Islet of Langerhans (tissue), 1 donor: ENCODE measurements at regions not wholly inside any gene's neighbourhood (a gene's known extent, or its start where the extent isn't known, plus 50 kb on each side); places are given as distances from the start of the nearest gene placed in this dataset.
A peak's percentile ranks its signal among the peaks of the same experiment; 100 is the strongest.
"Not testable (repeated sequence)": the region's sequence is repeated elsewhere in the genome, so short reads cannot be mapped to it uniquely, and the experiment has no call there.

Experiments
- FAIRE-seq: peaks from one replicate; lab custom pipeline; 2011; peaks lifted over from hg19 to GRCh38; lab: Jason Lieb, UNC

- FAIRE-seq: no peak
Measured at GRCh38 chr10:52541006-52541473, 227.0 kb downstream of the DKK1 start.

DNA sequence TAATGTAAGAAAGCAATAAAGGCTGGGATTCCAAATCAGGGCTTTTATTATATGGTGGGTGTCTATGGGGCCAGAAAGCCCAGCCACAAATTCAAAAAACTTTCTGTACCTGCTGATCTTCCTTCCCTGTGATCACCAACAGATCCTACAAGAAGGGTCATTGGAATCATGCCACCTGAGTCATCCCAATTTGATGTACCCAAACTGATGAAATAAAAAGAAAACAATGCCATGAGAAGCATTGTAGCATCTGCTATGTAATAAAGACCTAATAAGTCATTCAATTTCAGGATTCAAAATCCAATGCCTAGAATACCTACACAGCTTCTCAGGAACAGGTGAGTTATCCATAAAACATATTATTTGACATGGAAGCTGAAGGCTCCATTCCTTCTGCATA lies 228.8 kb downstream of the DKK1 start:
- no peak for FAIRE-seq

GRCh38 chr10:52551046-52551445 lies 221.5 kb downstream of the MBL2 start:
- no peak for FAIRE-seq

DNA sequence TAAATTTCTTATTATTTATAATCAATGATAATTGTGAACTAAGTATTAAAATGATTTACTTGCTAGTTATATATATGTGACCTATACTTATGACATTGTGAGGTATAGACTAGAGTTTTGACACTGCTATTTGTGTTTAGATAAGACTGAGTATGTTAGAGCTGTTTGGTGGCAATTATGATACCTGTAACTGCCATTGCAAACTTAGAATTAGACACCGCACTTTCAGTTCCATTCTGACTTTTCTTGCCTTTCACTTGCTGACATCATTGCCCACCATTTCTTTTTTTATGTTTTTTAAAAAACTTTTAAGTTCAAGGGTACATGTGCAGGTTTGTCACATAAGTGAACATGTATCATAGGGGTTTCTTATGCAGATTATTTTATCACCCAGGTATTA lies 214.5 kb downstream of the MBL2 start:
- no peak for FAIRE-seq

DNA sequence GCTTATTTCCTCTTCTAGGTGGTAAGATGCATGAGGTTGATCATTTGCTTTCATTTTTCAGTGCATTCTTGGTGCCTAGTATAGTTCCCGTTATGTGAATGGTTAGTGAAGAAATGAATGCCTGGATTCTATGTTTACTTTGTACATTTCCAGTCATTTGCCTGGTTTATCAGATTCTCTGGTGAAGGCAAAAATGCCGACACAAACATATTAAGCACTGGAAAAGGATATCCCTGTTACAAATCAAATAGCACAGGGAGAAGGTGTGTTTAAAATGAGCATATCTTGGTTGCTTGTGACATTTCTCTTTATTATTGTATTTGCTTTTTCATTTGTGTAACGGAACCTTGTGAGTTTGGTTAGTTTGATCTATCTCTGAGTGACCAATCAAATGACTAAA lies 211.3 kb downstream of the MBL2 start:
- no peak for FAIRE-seq

DNA sequence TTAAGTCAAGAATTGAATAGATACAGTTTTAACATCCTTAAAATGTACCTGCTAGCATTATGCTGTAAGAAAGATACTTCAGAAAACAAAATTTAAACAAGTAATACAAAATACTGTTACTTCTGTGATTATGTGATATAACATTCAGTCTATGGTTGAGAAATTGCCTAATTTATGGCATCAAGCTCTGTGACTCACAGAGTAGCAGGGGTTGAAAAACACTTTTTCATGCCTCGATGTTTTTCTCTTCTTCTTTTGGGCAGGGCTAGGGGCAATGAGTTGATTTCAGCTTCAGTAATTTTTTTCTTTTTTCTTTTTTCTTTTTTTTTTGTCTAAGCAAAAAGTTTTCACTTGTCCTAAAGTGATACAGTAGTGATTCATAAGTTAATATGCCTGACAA lies 209.2 kb downstream of the MBL2 start:
- no peak for FAIRE-seq

DNA sequence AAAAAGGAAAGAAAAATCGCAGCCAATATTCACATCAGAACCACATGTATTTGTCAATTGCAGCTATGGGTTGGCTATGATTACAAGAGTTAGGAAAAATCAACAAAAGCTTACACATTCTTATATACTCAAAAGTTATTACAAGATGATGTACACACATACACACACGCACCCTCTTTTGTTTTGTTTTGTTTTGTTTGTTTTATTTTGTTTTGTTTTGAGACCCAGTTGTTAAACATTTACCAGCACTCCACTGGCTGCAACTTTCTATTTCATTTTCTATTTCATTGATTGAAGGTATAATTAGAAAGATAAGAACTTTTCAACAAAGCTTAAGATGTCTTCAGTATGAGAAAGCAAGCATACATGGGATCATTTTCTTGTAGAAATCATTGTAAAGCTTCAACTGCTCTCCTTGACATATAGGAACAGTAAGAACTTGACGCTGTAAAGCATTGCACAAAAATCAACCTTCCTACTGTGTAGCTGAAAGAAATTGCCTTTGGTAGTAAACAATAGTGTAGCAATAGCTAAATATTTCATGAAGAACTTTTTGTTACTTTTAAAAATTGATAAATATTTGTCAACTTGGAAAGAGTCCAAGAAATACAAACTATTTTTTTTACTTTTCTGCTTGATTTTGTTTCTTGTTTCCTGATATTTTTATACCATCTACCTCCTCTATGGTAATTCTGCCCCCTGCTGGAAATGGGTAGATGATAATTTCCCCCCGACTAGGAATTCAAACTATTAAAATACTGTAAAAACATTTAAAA lies 205.9 kb downstream of the MBL2 start:
- peak; percentile 45 for FAIRE-seq

- no peak for FAIRE-seq
Measured at GRCh38 chr10:52567247-52567580, 205.4 kb downstream of the MBL2 start.

- FAIRE-seq: no peak
Measured at GRCh38 chr10:52568309-52568708, 204.3 kb downstream of the MBL2 start.

DNA sequence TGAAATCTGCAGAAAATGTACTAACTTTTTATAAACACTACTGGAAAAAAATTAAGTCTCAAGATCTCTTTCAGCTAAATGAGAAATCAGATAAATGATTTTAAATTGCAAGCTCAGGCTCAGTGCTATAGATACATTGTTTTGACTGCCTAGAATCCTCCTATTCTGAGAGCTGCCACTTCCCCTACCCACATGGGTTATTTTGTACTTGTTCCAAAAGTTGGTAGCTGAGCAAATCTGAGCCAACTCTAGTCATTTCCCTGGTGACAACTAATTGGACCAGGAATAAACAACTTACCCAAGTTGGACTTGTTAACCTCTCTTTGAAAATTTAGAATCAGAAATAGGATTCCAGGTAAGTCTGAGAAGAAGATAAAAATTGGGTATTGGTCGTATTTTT lies 202.1 kb downstream of the MBL2 start:
- FAIRE-seq: no peak

GRCh38 chr10:52571018-52571417 lies 201.6 kb downstream of the MBL2 start:
- no peak for FAIRE-seq

DNA sequence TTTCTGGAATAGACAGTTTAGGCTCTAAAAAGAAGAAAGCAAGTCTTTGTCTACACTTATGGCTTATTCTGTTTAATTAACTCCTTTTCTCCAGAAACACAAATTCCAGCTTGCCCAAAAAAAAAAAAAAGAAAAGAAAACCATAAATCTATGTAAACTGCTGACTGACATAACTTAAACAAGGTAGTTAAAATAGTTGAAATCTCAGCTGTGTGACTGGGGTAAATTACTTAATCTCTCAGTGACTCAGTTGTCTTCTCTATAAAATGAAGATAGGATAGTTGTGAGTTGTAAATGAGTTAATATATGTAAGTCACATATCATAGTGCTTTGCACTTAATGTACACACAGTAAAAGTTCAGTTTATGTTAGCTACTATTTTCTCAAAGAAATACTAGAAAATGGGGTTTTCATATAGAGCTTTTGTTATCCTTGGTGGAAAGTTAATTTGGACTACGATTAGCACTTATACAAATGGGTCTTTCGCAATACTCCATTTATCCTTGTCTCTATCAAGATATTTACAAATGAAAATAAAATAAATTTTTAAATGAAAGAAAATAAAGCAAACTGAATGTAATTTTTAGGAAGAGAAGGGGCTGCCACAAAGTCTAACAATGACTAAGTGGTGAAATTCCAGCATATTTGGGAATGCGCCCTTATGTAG lies 200.9 kb downstream of the MBL2 start:
- FAIRE-seq: no peak

GRCh38 chr10:52573347-52573746 lies 199.2 kb downstream of the MBL2 start:
- FAIRE-seq: no peak

- FAIRE-seq: no peak
Measured at GRCh38 chr10:52574697-52575096, 197.9 kb downstream of the MBL2 start.

DNA sequence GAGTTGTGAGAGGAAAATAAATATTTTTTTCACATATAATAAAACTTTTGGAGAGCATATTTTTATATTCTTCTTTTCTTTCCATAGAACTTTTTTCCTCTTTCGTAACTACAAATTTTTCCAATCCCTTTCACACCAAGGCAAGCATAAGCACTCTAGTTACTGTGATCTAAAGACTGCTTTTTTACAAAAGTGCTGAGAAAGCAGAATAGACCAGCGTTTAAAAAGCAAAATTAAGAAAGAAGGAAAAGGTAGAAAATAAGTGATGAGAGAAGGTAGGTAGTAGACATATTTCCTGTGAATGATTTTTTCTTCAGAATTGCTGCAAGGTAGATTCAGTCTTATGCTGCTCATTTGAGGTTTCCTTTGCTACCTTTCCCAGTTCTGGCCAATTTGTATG lies 195.5 kb downstream of the MBL2 start:
- no peak for FAIRE-seq

DNA sequence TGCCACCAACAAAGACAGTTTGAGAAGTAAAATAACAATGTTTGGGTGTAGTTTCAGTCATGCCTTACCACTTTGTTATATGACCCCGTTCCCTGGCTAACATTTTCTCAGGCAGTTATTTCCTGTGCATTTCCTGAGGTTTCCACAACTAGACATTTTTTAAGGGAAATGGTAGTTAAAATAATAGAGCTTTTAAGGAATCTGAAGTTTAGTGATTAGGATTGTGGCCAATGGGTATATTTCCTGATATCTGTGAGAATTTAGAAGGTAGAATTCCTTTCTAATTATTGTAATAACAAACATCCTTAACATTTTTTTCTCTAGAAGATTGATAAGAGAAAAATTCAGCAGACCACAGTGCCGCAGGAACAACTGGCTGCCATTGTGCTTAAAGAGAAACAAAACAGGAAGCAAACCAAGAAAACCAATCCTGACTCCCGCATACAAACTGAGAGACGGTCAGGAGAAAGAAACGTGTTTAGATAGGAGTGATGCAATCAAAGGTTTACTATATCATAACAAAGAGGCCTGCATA lies 193.6 kb downstream of the MBL2 start:
- no peak for FAIRE-seq

DNA sequence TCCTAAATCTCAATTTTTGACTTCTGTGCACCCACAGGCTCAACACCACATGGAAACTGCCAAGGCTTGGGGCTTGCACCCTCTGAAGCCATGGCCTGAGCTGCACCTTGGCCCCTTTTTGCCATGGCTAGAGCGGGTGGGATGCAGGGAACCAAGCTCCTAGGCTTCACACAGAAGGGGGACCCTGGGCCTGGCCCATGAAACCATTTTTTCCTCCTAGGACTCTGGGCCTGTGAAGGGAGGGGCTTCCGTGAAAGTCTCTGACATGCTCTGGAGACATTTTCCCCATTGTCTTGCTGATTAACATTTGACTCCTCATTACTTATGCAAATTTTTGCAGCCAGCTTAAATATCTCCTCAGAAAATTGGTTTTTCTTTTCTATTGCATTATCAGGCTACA lies 190.9 kb downstream of the MBL2 start:
- FAIRE-seq: not testable (repeated sequence)

DNA sequence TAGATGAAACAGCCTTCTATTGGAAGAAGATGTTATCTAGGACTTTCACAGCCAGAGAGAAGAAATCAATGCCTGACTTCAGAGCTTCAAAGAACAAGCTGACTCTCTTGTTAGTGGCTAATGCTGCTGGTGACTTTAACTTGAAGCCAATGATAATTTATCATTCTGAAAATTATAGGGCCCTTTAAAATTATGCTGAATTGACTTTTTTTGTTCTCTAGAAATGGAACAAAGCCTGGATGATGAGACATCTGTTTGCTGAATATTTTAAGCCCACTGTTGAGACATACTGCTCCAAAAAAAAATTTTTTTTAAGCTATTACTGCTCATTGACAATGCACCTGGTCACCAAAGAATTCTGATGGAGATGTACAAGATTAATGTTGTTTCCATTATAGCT lies 189.2 kb downstream of the MBL2 start:
- FAIRE-seq: no peak

GRCh38 chr10:52586710-52587109 lies 185.9 kb downstream of the MBL2 start:
- no peak for FAIRE-seq

DNA sequence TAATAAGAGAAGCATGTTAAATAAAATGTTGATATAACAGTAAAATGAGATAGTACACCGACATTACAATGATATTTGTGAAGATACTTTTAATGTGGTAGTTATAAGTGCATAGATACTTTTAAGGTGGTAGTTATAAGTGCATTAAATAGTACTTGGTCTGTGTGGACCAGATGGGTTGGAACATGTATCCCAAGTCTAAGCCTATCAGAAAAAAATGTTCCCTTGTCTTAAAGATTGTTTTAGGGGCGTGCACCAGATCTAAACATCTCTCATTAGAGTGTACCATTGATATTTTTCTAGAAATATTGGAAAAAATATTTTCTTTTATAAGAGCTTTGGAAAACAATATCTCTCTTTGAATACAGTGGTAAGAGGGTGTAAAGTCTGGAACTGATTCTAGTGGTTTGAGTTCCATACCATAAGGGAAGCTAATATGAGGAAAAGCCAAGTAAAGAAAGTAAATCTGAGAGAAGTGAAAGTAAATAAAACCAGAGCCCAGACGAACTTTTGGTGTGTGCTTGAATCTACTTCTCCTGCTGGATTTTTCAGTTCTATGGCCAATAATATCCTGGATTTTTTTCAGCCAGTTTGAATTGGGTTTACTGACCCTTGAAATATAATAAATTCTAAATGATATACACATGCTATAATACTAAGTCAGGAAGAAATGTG lies 175.3 kb downstream of the MBL2 start:
- no peak for FAIRE-seq

GRCh38 chr10:52598936-52599335 lies 173.6 kb downstream of the MBL2 start:
- no peak for FAIRE-seq

GRCh38 chr10:52599551-52600200 lies 172.9 kb downstream of the MBL2 start:
- peak; percentile 79 for FAIRE-seq

GRCh38 chr10:52604131-52604530 lies 168.5 kb downstream of the MBL2 start:
- FAIRE-seq: not testable (repeated sequence)
